ENCODE measurements at regions not wholly inside any gene's neighbourhood (a gene's known extent, or its start where the extent isn't known, plus 50 kb on each side); places are given as distances from the start of the nearest gene placed in this dataset.

- in situ Hi-C loops (cut with HindIII; ENCODE audit: low sequenced_read_pairs) = no loop called here
- no peak for DNase-seq (ENCODE audit: low spot score)
These were observed 64.8 kb upstream of the LOXL4 start for GRCh38 chr10:98332623-98333269.

- in situ Hi-C loops (cut with HindIII; ENCODE audit: low sequenced_read_pairs) = no loop called here
These were observed 63.9 kb upstream of the LOXL4 start for GRCh38 chr10:98331885-98332284.

GRCh38 chr10:98330987-98331386, 63.0 kb upstream of the LOXL4 start:
- in situ Hi-C loops (cut with HindIII; ENCODE audit: low sequenced_read_pairs) = no loop called here
- DNase-seq (ENCODE audit: low spot score) = peak; percentile 8

More at GRCh38 chr10:98331885-98332284, 63.9 kb upstream of the LOXL4 start:
- DNase-seq (ENCODE audit: low spot score) = no peak

GRCh38 chr10:98328640-98329039, 60.6 kb upstream of the LOXL4 start:
- DNase-seq (ENCODE audit: low spot score) = no peak
- in situ Hi-C loops (cut with HindIII; ENCODE audit: low sequenced_read_pairs) = no loop called here

GRCh38 chr10:98328163-98328562, 60.2 kb upstream of the LOXL4 start:
- no peak for DNase-seq (ENCODE audit: low spot score)
- in situ Hi-C loops (cut with HindIII; ENCODE audit: low sequenced_read_pairs) = no loop called here

- in situ Hi-C loops (cut with HindIII; ENCODE audit: low sequenced_read_pairs) = no loop called here
- peak; percentile 80 for DNase-seq (ENCODE audit: low spot score)
These were observed 58.6 kb upstream of the LOXL4 start for GRCh38 chr10:98326621-98327027.

- in situ Hi-C loops (cut with HindIII; ENCODE audit: low sequenced_read_pairs) = no loop called here
- no peak for DNase-seq (ENCODE audit: low spot score)
These were observed 55.5 kb upstream of the LOXL4 start for GRCh38 chr10:98323221-98324164.

GRCh38 chr10:98321186-98321780, 53.3 kb upstream of the LOXL4 start:
- in situ Hi-C loops (cut with HindIII; ENCODE audit: low sequenced_read_pairs) = no loop called here

GRCh38 chr10:98320486-98321185, 52.6 kb upstream of the LOXL4 start:
- in situ Hi-C loops (cut with HindIII; ENCODE audit: low sequenced_read_pairs) = no loop called here

More at GRCh38 chr10:98321186-98321780, 53.3 kb upstream of the LOXL4 start:
- no peak for DNase-seq (ENCODE audit: low spot score)

GRCh38 chr10:98318861-98319260, 50.9 kb upstream of the LOXL4 start:
- in situ Hi-C loops (cut with HindIII; ENCODE audit: low sequenced_read_pairs) = no loop called here
- no peak for DNase-seq (ENCODE audit: low spot score)

More at GRCh38 chr10:98320486-98321185, 52.6 kb upstream of the LOXL4 start:
- DNase-seq (ENCODE audit: low spot score) = no peak

All from G401 (cell line).